Cardiac fibroblast (primary cell): ENCODE measurements at regions not wholly inside any gene's neighbourhood (a gene's known extent, or its start where the extent isn't known, plus 50 kb on each side); places are given as distances from the start of the nearest gene placed in this dataset.
A peak's percentile ranks its signal among the peaks of the same experiment; 100 is the strongest.

Experiments
- DNase-seq, 2 donors: peaks; one replicate each; pipeline versions ENCODE4 v3.0.0 to v3.0.0-alpha.2; 2010; ENCODE audit warnings: low read depth in 2 of 2
- H3K4me3 ChIP-seq, 2 donors: replicated peaks in 1 of 2; 1 replicate in 1 of 2; 2 replicates in 1 of 2; pipeline ENCODE4 v1.5.1; 2011; ENCODE audit warnings: low read depth in 2 of 2, low read length in 2 of 2, mild to moderate bottlenecking in 2 of 2, moderate library complexity in 1 of 2
- CTCF ChIP-seq: IDR thresholded peaks from one replicate; pipeline ENCODE4 v1.5.1; 2011; ENCODE audit warnings: low read depth, mild to moderate bottlenecking, low read length, inconsistent platforms

- H3K4me3 ChIP-seq: no peak overlapping the region
- no peak for DNase-seq
- TF ChIP-seq CTCF: no peak
Observed at GRCh38 chr2:74745766-74746165, 88.2 kb upstream of the HK2 start.

GRCh38 chr2:74746480-74746879 lies 87.4 kb upstream of the HK2 start:
- DNase-seq: no peak
- TF ChIP-seq CTCF: no peak
- H3K4me3 ChIP-seq: no peak overlapping the region

- TF ChIP-seq CTCF: no peak
- H3K4me3 ChIP-seq: no peak overlapping the region
- peak; percentile 85 to 88 for DNase-seq
Observed at GRCh38 chr2:74747411-74748080, 86.4 kb upstream of the HK2 start.

- DNase-seq: no peak
- no peak overlapping the region for H3K4me3 ChIP-seq
- no peak for TF ChIP-seq CTCF
Observed at GRCh38 chr2:74748665-74749064, 85.3 kb upstream of the HK2 start.

- no peak overlapping the region for H3K4me3 ChIP-seq
- no peak for TF ChIP-seq CTCF
- DNase-seq: no peak
Observed at GRCh38 chr2:74749432-74749831, 84.5 kb upstream of the HK2 start.

GRCh38 chr2:74751981-74752851 lies 81.7 kb upstream of the HK2 start:
- no peak for DNase-seq
- TF ChIP-seq CTCF: no peak

More at GRCh38 chr2:74751981-74752851, 81.7 kb upstream of the HK2 start:
- no peak overlapping the region for H3K4me3 ChIP-seq
